DOHH2 (cell line): ENCODE measurements at regions not wholly inside any gene's neighbourhood (a gene's known extent, or its start where the extent isn't known, plus 50 kb on each side); places are given as distances from the start of the nearest gene placed in this dataset.

ENCODE experiments used
- H3F3A ChIP-seq: fragments of 200-600 bp; sonication (generic), shearing (Covaris generic); 2 replicates; pipeline ENCODE4 v1.6.0; 2016; ENCODE audit warnings: antibody characterized with exemption, mild to moderate bottlenecking; ENCODE audit not compliant: control insufficient read depth, insufficient read depth
- H3K27ac ChIP-seq: fragments of 200-600 bp; sonication (generic); 2 replicates; pipeline ENCODE4 v1.5.1; 2014; ENCODE audit warnings: low read depth, mild to moderate bottlenecking, low read length, moderate library complexity
- H3K27me3 ChIP-seq: fragments of 200-600 bp; sonication (generic); 2 replicates; pipeline ENCODE4 v1.6.1; 2014; ENCODE audit warnings: mild to moderate bottlenecking, low read length, mixed read lengths; ENCODE audit not compliant: control insufficient read depth
- H3K36me3 ChIP-seq: fragments of 200-600 bp; sonication (generic); 2 replicates; pipeline ENCODE4 v1.6.1; 2014; ENCODE audit warnings: mild to moderate bottlenecking, low read length, moderate library complexity, mixed read lengths; ENCODE audit not compliant: control insufficient read depth
- H3K4me1 ChIP-seq: fragments of 200-600 bp; sonication (generic); 2 replicates; pipeline ENCODE4 v1.6.1; 2014; ENCODE audit warnings: mild to moderate bottlenecking, low read length, mixed read lengths; ENCODE audit not compliant: control insufficient read depth
- H3K4me2 ChIP-seq: fragments of 200-600 bp; sonication (generic); 2 replicates; pipeline ENCODE4 v1.6.0; 2014; ENCODE audit warnings: mild to moderate bottlenecking, low read length, moderate library complexity
- H3K4me3 ChIP-seq: fragments of 200-600 bp; sonication (generic); 2 replicates; pipeline ENCODE4 v1.5.1; 2014; ENCODE audit warnings: mild to moderate bottlenecking, low read length, mixed read lengths
- H3K79me2 ChIP-seq: fragments of 200-600 bp; sonication (generic); 2 replicates; pipeline ENCODE4 v1.6.1; 2014; ENCODE audit warnings: mild to moderate bottlenecking, low read length, mixed read lengths; ENCODE audit not compliant: control insufficient read depth
- H3K9me2 ChIP-seq: fragments of 200-600 bp; sonication (generic); replicated peaks from 2 replicates; pipeline ENCODE4 v1.6.1; 2014; ENCODE audit warnings: mild to moderate bottlenecking, low read length, mixed read lengths; ENCODE audit not compliant: control insufficient read depth
- H3K9me3 ChIP-seq: fragments of 200-600 bp; sonication (generic); 2 replicates; pipeline ENCODE4 v1.6.1; 2014; ENCODE audit warnings: antibody characterized with exemption, low read length, mixed read lengths; ENCODE audit not compliant: control insufficient read depth, insufficient read depth
- H4K20me1 ChIP-seq: fragments of 200-600 bp; sonication (generic); 2 replicates; pipeline ENCODE4 v1.6.0; 2014; ENCODE audit warnings: low read depth, mild to moderate bottlenecking, antibody characterized with exemption, low read length, moderate library complexity; ENCODE audit not compliant: control insufficient read depth, insufficient read depth
- EZH2phosphoT487 ChIP-seq: fragments of 200-600 bp; sonication (generic); IDR thresholded peaks from 2 replicates; pipeline ENCODE4 v1.6.1; 2017; ENCODE audit warnings: borderline replicate concordance, mild to moderate bottlenecking, antibody characterized with exemption, low read length, moderate library complexity, mixed read lengths
- TF ChIP-seq, protein P1 (sequence below): fragments of 200-600 bp; sonication (generic); IDR thresholded peaks from one replicate; pipeline ENCODE4 v1.5.1; 2014; ENCODE audit warnings: antibody characterized with exemption, mild to moderate bottlenecking, low read depth, low read length; ENCODE audit not compliant: poor library complexity, severe bottlenecking

DNA sequence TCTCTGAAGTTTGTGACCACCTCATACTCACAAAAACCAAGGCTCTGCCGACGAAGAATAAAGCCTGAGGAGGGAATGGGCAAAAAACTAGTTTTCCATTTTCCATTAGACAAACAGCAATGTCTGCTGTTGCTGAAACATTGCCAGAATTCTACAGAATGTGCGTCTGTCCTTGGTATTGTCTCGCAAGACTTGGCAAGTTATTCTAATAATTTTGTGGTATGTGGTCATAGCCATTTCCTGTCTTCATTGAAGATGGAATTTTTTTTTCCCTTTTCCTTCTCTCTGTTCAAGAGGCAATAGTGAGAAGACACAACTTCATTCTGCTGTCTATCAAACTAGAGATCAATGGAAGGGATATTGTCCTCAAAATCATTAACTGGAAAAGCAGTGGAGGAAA lies 296.1 kb downstream of the RND3 start:
- Histone ChIP-seq H3K9me2 (no peaks in the 10 kb centered on the region), H3K4me3 (no peak overlapping the region), H3K79me2 (no peaks in the 10 kb centered on the region), H3K36me3 (no peaks in the 10 kb centered on the region), H3K27ac (no peak overlapping the region), H3F3A (no peaks in the 10 kb centered on the region), H3K27me3 (no peaks in the 10 kb centered on the region), H3K9me3 (no peaks in the 10 kb centered on the region), H3K4me2 (no peak overlapping the region), H4K20me1 (no peaks in the 10 kb centered on the region), H3K4me1 (no peaks in the 10 kb centered on the region)
- no peak for TF ChIP-seq EZH2phosphoT487
- TF ChIP-seq, protein P1, sequence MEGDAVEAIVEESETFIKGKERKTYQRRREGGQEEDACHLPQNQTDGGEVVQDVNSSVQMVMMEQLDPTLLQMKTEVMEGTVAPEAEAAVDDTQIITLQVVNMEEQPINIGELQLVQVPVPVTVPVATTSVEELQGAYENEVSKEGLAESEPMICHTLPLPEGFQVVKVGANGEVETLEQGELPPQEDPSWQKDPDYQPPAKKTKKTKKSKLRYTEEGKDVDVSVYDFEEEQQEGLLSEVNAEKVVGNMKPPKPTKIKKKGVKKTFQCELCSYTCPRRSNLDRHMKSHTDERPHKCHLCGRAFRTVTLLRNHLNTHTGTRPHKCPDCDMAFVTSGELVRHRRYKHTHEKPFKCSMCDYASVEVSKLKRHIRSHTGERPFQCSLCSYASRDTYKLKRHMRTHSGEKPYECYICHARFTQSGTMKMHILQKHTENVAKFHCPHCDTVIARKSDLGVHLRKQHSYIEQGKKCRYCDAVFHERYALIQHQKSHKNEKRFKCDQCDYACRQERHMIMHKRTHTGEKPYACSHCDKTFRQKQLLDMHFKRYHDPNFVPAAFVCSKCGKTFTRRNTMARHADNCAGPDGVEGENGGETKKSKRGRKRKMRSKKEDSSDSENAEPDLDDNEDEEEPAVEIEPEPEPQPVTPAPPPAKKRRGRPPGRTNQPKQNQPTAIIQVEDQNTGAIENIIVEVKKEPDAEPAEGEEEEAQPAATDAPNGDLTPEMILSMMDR, result no peak

DNA sequence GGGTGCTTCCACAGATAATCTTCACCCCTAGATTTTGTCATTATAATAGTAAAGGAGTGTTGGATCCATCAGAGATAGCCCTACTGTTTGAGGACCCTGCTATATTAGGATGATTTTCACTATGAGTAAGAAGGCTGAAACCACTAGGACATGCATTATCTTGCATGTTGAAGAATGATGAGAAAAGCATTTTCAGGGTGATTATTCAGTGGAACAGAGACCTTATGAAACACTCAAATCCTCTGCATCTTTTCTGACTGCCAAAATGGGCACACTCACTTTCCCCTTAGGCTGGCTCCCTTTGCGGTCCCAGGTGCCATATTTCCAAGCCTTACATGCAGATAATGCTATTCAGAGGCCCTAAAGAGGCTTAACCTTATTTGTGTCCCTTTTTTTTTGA lies 296.9 kb downstream of the RND3 start:
- TF ChIP-seq, protein P1, result no peak
- no peak for TF ChIP-seq EZH2phosphoT487
- H3K4me1 ChIP-seq, result no peaks in the 10 kb centered on the region
- no peaks in the 10 kb centered on the region for H3K36me3 ChIP-seq
- H3K9me2 ChIP-seq, result no peaks in the 10 kb centered on the region
- no peaks in the 10 kb centered on the region for H3K79me2 ChIP-seq
- H4K20me1 ChIP-seq, result no peaks in the 10 kb centered on the region
- H3F3A ChIP-seq, result no peaks in the 10 kb centered on the region
- no peaks in the 10 kb centered on the region for H3K9me3 ChIP-seq
- no peak overlapping the region for H3K4me3 ChIP-seq
- H3K27me3 ChIP-seq, result no peaks in the 10 kb centered on the region
- no peak overlapping the region for H3K4me2 ChIP-seq
- H3K27ac ChIP-seq, result no peak overlapping the region

DNA sequence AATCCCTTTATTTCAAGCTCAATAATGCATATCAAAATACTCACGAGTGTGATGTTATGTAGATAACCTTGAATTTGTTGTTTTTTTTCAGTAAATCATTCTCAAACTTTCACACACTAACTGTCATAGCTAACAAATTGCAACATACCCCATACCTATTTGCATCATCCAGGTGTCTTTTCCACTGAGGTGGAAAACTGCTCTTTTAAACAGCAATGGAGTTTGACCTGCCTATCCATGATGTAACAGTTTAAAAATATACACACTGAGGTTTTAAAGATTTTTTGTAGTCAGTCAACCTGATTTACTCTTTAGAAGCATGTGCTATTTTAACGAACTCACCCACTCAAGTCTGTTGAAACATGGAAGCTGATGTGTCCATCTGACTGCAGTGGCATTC lies 298.7 kb downstream of the RND3 start:
- Histone ChIP-seq H3K9me2 (no peaks in the 10 kb centered on the region), H3K27me3 (no peaks in the 10 kb centered on the region), H3K4me2 (no peak overlapping the region), H3K4me1 (no peaks in the 10 kb centered on the region), H3K36me3 (no peaks in the 10 kb centered on the region), H4K20me1 (no peaks in the 10 kb centered on the region), H3F3A (no peaks in the 10 kb centered on the region), H3K9me3 (no peaks in the 10 kb centered on the region), H3K79me2 (no peaks in the 10 kb centered on the region), H3K4me3 (no peak overlapping the region), H3K27ac (no peak overlapping the region)
- TF ChIP-seq EZH2phosphoT487, result no peak
- TF ChIP-seq, protein P1, result no peak

DNA sequence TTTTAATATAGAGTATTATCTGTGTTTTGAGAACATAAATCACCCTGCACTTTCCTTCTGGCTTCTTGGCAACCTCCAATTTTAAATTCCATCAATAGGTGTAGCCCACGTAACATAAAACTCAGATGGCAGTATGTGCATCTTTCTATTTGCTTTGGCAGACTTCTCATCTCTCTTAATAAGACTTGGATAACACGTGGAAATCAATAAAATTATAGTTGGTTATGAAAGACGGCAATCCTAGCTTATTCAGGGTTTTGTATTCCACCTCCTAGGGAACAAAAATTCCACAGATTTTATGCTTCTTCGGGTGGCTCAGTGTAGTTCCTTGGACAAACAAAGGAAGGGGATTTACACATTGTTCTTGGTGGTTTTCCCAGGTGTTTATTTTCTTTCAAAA lies 299.3 kb downstream of the RND3 start:
- TF ChIP-seq EZH2phosphoT487, result no peak
- TF ChIP-seq, protein P1, result no peak
- Histone ChIP-seq H3K9me3 (no peaks in the 10 kb centered on the region), H3K4me1 (no peaks in the 10 kb centered on the region), H3K27me3 (no peaks in the 10 kb centered on the region), H3K4me2 (no peak overlapping the region), H3K79me2 (no peaks in the 10 kb centered on the region), H3K36me3 (no peaks in the 10 kb centered on the region), H3K27ac (no peak overlapping the region), H3K4me3 (no peak overlapping the region), H3F3A (no peaks in the 10 kb centered on the region), H4K20me1 (no peaks in the 10 kb centered on the region), H3K9me2 (no peaks in the 10 kb centered on the region)
